GM10266 (cell line): ENCODE measurements at regions not wholly inside any gene's neighbourhood (a gene's known extent, or its start where the extent isn't known, plus 50 kb on each side); places are given as distances from the start of the nearest gene placed in this dataset.

Experiments
- DNase-seq: peaks from one replicate; pipeline ENCODE4 v3.0.0; 2012; ENCODE audit errors: extremely low spot score
- CTCF ChIP-seq: IDR thresholded peaks from 2 replicates; pipeline ENCODE4 v1.5.1; 2012; ENCODE audit warnings: mild to moderate bottlenecking, low read depth; ENCODE audit not compliant: control insufficient read depth, insufficient read depth; ENCODE audit errors: missing control alignments

- no peak for TF ChIP-seq CTCF
- no peak for DNase-seq
Observed at GRCh38 chr5:121526908-121527307, 324.8 kb upstream of the FTMT start.

- TF ChIP-seq CTCF: no peak
- DNase-seq: no peak
Observed at GRCh38 chr5:121533814-121534213, 317.9 kb upstream of the FTMT start.

- no peak for DNase-seq
- TF ChIP-seq CTCF: no peak
Observed at GRCh38 chr5:121550989-121551388, 300.7 kb upstream of the FTMT start.

GRCh38 chr5:121559832-121560231, 291.9 kb upstream of the FTMT start:
- no peak for TF ChIP-seq CTCF
- no peak for DNase-seq

GRCh38 chr5:121572061-121572460, 279.6 kb upstream of the FTMT start:
- no peak for TF ChIP-seq CTCF

DNA sequence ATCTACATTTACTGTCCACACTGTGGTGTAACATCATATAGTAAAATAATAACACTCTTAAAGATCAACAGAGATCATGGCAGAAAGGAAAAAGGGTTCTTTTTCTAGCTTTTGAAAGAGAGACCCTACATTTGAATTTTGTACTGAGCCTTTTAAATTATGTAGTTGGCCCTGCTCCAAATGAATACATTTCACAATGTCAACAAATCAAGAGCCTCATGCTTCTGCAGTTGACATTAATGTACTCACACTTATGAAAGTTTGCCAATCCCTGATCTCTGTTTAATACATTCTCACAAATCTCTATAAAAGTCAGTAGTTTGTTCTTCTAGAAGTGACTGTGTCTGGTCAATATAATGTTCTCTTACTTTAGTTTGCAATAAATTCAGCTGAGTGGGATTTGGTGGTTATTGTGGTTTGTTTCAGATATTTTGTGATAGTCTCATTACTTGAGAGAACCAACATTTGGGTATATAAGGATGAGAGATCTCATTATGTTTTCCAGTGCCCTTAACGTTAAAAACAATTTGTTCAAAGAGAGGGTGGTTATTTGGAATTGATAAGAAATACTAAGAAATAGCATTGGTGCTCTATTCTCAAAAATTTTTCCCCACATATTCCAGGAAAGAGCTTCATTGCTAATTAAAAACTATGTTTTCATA, 277.8 kb upstream of the FTMT start:
- DNase-seq: no peak
- TF ChIP-seq CTCF: no peak

More at GRCh38 chr5:121572061-121572460, 279.6 kb upstream of the FTMT start:
- no peak for DNase-seq

GRCh38 chr5:121581588-121581987, 270.1 kb upstream of the FTMT start:
- TF ChIP-seq CTCF: no peak
- DNase-seq: no peak
